TTC549 (cell line): ENCODE measurements at regions not wholly inside any gene's neighbourhood (a gene's known extent, or its start where the extent isn't known, plus 50 kb on each side); places are given as distances from the start of the nearest gene placed in this dataset.
"Not testable (repeated sequence)": the region's sequence is repeated elsewhere in the genome, so short reads cannot be mapped to it uniquely, and the experiment has no call there.

Experiments
- FAIRE-seq: peaks from 2 replicates; lab custom pipeline; 2012; peaks lifted over from hg19 to GRCh38; lab: Jason Lieb, UNC

DNA sequence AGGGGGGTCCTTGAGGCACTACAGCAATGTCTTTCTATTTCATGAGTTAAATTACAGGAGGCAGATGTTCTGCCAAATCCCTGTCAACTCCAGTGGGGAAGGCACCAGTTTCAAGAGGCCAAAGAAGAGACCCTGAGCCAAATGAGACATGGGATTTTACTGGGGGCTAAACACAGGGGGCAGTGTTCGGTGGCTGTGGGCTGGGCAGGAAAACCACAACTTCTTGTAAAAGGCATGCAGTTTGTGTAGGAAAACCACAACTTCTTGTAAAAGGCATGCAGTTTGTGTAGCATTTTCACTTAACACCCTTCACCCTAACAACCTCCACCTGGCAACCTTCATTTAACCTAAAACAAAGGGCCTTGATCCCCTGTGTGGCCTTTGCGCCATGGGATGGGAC, 61.0 kb downstream of the POLR2M start:
- no peak for FAIRE-seq

- FAIRE-seq, result no peak
These were observed 62.8 kb downstream of the POLR2M start for GRCh38 chr15:57769266-57769665.

GRCh38 chr15:57770495-57770894, 64.0 kb downstream of the POLR2M start:
- no peak for FAIRE-seq

DNA sequence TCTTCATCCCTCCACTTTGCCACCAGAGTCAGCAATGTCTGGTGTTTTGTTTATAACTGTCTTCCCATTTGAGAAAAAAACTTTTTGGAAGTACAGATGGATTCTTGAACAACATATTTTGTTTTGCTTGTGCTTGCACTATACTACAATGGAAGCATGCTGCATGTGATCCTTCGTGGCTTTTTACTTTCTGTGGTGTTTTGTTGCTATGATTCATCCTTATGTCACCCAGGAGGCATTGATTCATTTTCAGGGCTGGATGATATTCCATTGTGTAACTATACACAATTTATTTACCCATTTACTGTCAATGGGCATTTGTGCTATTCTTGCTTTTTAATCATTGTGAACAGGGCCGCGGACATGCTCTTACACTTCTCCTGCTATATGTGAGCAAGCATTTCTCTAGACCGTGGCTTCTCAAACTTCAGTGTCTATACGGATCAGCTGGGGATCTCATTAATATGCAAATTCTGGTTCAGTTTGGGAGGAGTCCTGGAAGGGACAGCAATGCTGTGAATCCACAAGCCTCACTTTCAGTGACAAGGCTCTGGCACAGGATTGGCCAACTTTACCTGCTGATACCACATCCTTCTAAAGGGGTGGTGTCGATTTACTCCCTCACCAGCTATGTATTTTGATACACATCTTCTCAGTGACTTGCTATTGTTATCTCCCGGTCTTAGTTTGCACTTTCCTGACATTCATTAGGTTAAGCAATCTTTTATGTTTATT, 65.9 kb downstream of the POLR2M start:
- FAIRE-seq, result no peak

GRCh38 chr15:57773051-57773450, 66.5 kb downstream of the POLR2M start:
- FAIRE-seq, result no peak

- no peak for FAIRE-seq
These were observed 70.5 kb downstream of the POLR2M start for GRCh38 chr15:57777003-57777402.

GRCh38 chr15:57780471-57780870, 74.0 kb downstream of the POLR2M start:
- no peak for FAIRE-seq

- FAIRE-seq, result no peak
These were observed 76.2 kb downstream of the POLR2M start for GRCh38 chr15:57782731-57783130.

DNA sequence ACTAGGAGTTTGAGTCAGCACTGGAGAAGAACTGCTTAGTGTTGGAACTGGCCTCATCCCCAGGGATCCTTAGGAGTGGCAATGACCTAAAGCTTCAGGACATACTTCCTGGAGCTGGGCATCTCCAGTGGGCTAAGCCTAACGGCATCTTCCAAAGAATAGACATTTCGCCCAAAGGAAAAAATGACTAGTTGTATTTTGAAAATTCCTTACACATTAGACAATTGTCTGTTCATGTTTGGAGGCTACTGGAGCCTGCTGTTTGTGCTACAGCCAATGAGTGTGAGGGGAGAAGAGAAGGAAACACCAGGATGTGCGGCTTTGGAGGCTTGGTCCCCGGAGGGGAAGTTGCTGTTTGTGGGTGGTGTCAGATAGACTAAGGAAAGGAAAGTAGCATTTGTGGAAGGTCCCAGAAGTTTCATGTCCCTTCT, 77.6 kb downstream of the POLR2M start:
- no peak for FAIRE-seq

GRCh38 chr15:57785039-57785438, 78.5 kb downstream of the POLR2M start:
- FAIRE-seq, result no peak

GRCh38 chr15:57785959-57786358, 79.4 kb downstream of the POLR2M start:
- no peak for FAIRE-seq

GRCh38 chr15:57789225-57789624, 82.7 kb downstream of the POLR2M start:
- FAIRE-seq, result no peak

DNA sequence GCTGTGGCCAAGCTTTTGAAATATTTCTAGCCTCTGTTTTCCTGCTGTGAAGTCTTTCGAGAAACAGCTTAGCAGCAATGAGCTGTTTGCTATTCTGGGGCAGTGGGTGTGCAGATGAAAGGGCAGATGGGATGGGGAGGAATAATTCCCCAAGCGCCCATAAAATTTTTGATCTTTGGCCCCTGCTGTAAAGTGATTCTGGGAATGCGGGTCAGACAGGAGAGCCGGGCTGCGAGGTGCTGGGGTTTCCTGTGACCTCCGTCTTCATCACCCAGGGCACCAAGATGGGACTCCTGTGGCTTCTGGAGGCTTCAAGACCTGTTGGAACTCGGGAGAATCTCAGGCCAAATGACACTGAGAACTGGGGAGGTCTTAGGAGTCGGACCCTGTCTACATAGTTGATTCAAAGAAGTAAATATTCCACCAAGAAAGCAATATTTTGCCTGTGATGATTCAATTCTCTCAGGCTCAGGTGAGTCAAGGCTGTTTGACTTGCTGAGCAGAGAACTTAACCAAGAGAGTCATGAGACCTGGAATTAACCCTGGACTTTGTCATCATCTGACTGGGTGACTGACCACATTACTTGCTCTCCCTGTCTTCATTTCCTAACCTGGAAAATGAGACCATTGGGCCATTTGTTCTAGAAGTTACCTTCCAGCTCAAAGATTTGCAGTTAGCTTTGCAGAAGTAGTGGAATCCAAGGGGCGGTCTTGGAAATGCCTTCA, 86.4 kb downstream of the POLR2M start:
- no peak for FAIRE-seq

DNA sequence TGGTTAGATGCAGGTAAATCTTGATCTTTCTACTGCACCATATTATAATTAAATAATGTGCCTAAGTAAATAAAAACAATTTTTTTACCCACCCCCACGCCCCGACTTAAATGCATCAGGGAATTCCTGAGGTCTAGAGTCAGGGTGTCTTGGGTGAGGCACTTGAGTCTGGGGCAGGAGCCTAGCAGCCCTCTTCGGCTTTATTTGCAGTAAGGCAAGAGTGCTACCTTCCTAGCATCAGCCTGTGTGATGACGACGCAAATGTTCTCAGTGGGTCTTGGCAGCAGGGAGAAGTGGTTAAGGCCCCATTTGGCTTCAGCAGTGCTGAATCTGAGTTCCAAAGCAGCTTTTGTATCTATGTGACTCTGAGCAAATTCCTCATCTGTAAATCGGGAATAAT, 88.7 kb downstream of the POLR2M start:
- no peak for FAIRE-seq

- no peak for FAIRE-seq
These were observed 89.6 kb downstream of the POLR2M start for GRCh38 chr15:57796146-57796545.

DNA sequence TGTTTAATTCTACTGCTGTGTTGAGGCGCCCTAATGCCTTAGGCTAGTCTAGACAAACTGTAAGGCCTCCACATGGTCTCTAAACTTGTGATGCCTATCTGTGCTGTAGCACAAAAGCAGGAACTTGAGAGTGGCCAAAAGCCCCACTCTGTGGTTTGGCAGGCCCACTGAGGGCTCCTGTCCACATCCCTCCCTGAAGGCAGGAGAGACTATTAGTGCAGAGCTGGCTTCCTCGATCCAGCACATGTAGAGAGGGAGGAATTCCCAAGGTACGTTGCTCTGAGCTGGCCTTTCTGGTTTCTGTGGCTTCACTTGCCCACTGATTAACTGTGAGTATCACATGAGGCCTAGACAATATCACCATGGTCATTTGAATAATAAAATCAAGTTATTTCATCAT, 90.6 kb downstream of the POLR2M start:
- no peak for FAIRE-seq

GRCh38 chr15:57797568-57798267, 91.2 kb downstream of the POLR2M start:
- FAIRE-seq, result no peak

- no peak for FAIRE-seq
These were observed 99.5 kb downstream of the POLR2M start for GRCh38 chr15:57806003-57806402.

GRCh38 chr15:57809285-57809684, 102.8 kb downstream of the POLR2M start:
- not testable (repeated sequence) for FAIRE-seq

DNA sequence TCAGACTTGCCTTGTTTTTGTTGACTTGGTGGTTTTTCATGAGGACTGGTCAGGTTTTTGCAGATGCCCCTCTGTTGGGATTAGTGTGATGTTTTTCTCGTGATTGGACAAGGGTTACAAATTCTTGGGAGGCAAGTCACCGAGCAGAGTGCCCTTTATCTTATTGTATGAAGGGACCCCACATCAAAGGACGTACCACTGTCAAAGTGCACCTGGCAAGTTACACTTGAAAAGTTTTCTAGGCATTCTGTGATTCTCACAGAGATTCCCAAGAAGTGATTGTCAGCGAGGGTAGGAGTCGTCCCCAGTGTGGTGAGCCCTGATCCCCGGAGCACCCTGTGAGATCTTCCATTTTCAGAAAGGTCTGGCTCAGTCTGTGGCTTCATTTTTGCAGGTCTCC, 110.1 kb downstream of the POLR2M start:
- FAIRE-seq, result no peak

GRCh38 chr15:57819646-57820045, 113.1 kb downstream of the POLR2M start:
- FAIRE-seq, result no peak

DNA sequence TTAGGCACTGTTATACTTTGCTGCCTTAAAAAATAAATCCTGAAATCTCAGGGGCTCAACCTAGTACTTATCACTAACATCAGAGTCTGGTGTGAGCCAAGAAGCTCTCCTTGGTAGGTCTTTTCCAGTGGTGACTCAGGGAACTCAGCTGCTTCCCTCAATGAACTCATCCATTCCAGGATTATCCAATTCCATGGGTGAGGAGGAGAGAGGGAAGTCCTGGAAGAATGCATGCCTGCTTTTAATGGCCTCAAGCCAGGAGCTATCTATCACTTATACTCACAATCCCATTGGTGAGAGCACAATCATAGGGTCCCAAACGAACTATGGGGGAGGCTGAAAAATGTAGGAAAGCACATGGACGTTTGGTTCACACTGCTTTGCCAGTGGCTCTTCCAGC, 113.6 kb downstream of the POLR2M start:
- FAIRE-seq, result no peak

GRCh38 chr15:57821826-57822225, 115.3 kb downstream of the POLR2M start:
- FAIRE-seq, result no peak
